ENCODE measurements at regions not wholly inside any gene's neighbourhood (a gene's known extent, or its start where the extent isn't known, plus 50 kb on each side); places are given as distances from the start of the nearest gene placed in this dataset.

DNA sequence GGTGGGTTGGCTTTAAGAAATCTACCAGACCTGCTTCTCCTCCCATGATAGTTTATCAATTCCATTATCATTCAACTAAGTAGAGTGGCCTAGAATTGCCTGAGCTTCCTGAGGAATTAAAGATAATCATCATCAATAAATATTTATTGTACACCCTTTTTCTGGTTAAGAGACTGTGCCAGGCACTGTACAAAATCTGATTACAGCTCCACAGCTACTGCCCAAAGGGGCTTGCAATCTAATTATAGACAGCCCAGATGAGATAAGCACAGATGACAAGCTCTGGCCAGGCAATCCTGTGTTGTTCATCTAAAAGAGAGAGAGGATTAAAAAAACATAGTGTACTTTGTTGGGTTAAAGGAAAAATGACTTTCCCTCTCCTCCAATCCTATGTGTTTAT, 586.4 kb downstream of the GATA3 start (continued):
- no peak for TF ChIP-seq PAX5 (IDR thresholded peaks at IDR 0.05; ENCODE audit: borderline replicate concordance, low read depth, low read length)

GRCh38 chr10:8656261-8656660, 601.8 kb downstream of the GATA3 start:
- ChIA-PET POLR2A (no interaction called here), RAD21 (ENCODE audit: unreplicated experiment) (no interaction called here), SMC1A (ENCODE audit: uncharacterized antibody, unreplicated experiment) (no interaction called here), CTCF (no interaction called here)
- WGBS (ENCODE audit: insufficient coverage, insufficient replicate concordance, low lambda C conversion rate, missing lambda C conversion rate) = 0% methylated on average over 4 of the region's 4 CpGs
- H2AFZ ChIP-seq (ENCODE audit: control insufficient read depth, low read depth, low read length) = no peak overlapping the region
- no peaks in the 10 kb centered on the region for H3K36me3 ChIP-seq (ENCODE audit: control insufficient read depth in 2 of 2, insufficient read depth in 2 of 2, low read length in 1 of 2)
- no peak for ATAC-seq
- no peak for DNase-seq (ENCODE audit: low read depth, low spot score)
- TF ChIP-seq RAD51 (IDR thresholded peaks at IDR 0.05) (no peak), SPI1 (IDR thresholded peaks at IDR 0.05; ENCODE audit: borderline replicate concordance, insufficient read depth, low read depth, low read length) (no peak), LARP7 (IDR thresholded peaks at IDR 0.05) (no peak), SREBF1 (IDR thresholded peaks at IDR 0.05; ENCODE audit: low read length) (no peak), KAT2A (conservative IDR thresholded peaks at IDR 0.05; ENCODE audit: control insufficient read depth, low read depth, low read length) (no peak), GABPA (IDR thresholded peaks at IDR 0.05; ENCODE audit: low read depth) (no peak), ZNF207 (IDR thresholded peaks at IDR 0.05; ENCODE audit: borderline replicate concordance) (no peak), STAT1 (conservative IDR thresholded peaks at IDR 0.05) (no peak), SMC3 (IDR thresholded peaks at IDR 0.05; ENCODE audit: borderline replicate concordance, low read length) (no peak)
- TF ChIP-seq, protein P1, sequence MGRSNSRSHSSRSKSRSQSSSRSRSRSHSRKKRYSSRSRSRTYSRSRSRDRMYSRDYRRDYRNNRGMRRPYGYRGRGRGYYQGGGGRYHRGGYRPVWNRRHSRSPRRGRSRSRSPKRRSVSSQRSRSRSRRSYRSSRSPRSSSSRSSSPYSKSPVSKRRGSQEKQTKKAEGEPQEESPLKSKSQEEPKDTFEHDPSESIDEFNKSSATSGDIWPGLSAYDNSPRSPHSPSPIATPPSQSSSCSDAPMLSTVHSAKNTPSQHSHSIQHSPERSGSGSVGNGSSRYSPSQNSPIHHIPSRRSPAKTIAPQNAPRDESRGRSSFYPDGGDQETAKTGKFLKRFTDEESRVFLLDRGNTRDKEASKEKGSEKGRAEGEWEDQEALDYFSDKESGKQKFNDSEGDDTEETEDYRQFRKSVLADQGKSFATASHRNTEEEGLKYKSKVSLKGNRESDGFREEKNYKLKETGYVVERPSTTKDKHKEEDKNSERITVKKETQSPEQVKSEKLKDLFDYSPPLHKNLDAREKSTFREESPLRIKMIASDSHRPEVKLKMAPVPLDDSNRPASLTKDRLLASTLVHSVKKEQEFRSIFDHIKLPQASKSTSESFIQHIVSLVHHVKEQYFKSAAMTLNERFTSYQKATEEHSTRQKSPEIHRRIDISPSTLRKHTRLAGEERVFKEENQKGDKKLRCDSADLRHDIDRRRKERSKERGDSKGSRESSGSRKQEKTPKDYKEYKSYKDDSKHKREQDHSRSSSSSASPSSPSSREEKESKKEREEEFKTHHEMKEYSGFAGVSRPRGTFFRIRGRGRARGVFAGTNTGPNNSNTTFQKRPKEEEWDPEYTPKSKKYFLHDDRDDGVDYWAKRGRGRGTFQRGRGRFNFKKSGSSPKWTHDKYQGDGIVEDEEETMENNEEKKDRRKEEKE (IDR thresholded peaks at IDR 0.05) = no peak
- TF ChIP-seq, protein P2, sequence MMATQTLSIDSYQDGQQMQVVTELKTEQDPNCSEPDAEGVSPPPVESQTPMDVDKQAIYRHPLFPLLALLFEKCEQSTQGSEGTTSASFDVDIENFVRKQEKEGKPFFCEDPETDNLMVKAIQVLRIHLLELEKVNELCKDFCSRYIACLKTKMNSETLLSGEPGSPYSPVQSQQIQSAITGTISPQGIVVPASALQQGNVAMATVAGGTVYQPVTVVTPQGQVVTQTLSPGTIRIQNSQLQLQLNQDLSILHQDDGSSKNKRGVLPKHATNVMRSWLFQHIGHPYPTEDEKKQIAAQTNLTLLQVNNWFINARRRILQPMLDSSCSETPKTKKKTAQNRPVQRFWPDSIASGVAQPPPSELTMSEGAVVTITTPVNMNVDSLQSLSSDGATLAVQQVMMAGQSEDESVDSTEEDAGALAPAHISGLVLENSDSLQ (IDR thresholded peaks at IDR 0.05) = no peak
- no peak overlapping the region for H3K4me2 ChIP-seq (ENCODE audit: control insufficient read depth, insufficient read depth)
- no peaks in the 10 kb centered on the region for H3K9me3 ChIP-seq (replicated peaks; ENCODE audit: control insufficient read depth, insufficient read depth, low read length)
- H3K27me3 ChIP-seq (replicated peaks in 1 of 2; ENCODE audit: control insufficient read depth in 2 of 2, insufficient read depth in 2 of 2, low read length in 1 of 2) = no peaks in the 10 kb centered on the region; a peak in 1 of 4 replicates
- H3K79me2 ChIP-seq (ENCODE audit: control insufficient read depth, insufficient read depth, low read length) = no peaks in the 10 kb centered on the region
- in situ Hi-C loops (cut with MboI) = no loop called here
- no peak overlapping the region for H3K4me3 ChIP-seq
- FAIRE-seq = no peak
- intact Hi-C loops (cut with micrococcal nuclease; ENCODE audit: unreplicated experiment) = no loop called here
- no peak overlapping the region for H3K9ac ChIP-seq (ENCODE audit: control insufficient read depth, insufficient read depth, low read length)
- BruUV-seq (replicated peaks) = no TSS peak
- H3K4me1 ChIP-seq (ENCODE audit: control insufficient read depth, insufficient read depth, low read length) = no peaks in the 10 kb centered on the region
- H4K20me1 ChIP-seq (ENCODE audit: control insufficient read depth, insufficient read depth) = no peaks in the 10 kb centered on the region
- H3K27ac ChIP-seq (ENCODE audit: control insufficient read depth, insufficient read depth) = no peak overlapping the region
